ENCODE measurements at regions not wholly inside any gene's neighbourhood (a gene's known extent, or its start where the extent isn't known, plus 50 kb on each side); places are given as distances from the start of the nearest gene placed in this dataset.
"Not testable (repeated sequence)": the region's sequence is repeated elsewhere in the genome, so short reads cannot be mapped to it uniquely, and the experiment has no call there.

DNA sequence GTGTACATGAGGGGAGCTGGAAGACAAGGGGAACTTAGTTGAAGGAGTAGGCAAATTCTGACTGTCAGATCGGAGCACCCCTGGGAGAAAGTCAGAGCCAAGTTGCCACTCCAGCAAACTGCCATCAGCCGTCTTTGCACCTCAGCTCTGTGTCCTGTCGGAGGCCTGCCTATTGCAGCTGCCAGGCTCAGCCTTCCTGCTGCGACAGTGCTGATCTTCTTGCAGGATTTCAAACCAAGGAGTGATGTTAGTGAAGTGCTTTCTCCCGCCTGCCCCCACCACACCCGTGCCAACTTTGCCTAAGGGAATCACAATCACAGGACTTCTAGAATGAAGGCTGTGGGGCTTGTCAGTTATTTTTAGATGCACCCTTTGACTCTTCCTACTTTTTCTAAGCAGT, 185.3 kb downstream of the KIT start:
- DNase-seq, result no peak

DNA sequence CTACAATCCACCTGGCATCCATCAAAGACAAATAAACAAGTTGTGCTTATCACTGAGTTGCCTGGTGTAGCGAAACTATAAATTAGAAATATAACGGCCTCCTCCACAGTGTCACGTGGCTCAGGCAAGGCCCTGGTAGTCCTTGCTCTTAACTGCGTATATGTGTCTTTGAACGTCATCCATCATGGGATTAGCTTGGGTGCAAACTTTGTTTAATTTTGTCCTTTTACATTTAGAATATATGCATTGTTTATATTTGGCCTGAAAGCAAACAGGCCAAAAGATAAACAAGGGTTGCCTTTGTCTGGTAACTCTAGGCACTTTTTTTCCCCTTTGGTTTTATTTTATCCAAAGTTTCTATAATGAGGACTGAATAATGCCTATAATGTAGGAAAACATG, 184.9 kb downstream of the KIT start:
- peak in 1 of 3 experiments; percentile 44 for DNase-seq

DNA sequence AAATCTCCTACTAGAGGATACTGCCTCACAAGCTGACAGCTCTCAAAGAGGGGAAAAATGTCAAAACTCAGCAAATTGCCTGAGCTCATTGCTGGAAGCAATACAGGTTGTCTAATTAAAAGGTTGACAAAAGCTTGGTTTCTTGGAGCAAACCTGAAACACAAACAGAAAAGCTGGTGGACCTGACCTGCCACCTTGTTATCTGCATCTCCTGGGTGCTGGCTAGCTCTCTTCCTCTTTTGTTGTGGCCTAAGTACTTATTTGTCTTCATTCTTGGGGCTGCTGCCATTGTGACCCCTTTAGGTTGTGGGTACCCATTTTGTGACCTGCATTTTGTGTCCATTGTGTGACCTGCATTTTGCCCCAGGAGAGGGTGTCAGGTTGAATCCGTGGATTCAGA, 184.5 kb downstream of the KIT start:
- peak in 1 of 3 experiments; percentile 44 for DNase-seq

DNA sequence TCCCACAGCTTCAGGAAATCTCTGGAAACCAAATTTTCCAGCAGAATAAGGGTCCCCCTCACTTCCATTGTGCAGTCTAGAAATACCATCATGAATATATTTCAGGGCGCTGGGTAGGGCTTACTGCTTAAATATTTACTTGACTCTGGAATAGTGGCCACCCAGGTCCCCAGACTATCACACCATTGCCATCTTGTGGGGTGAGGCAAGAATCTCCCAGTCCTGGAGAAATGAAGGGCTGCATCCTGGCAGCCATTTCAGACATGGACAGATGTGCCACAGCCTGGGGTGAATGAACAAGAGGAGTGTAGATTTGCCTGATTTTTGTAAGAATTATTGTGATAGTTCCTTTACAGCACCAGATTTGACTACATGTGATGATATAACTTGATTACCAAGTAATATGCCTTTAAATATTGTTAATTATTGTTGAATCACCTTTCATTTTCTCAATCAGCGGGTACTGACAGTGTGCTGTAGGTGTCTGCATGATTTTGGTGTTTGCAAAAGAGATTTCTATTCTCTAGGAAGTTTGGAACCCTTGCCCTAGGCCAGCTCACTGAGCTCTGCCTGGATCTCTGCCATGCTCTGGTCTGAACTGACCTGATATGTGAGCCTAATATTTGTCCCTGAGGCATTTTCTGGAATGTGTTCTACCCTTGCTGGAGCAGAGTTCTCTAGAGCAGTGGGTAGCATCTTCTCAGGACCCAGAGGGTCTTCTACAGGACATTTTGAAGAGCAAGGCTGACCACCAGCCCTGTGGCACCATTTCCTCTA, 183.4 kb downstream of the KIT start:
- peak in 2 of 3 experiments; percentile 3 to 44 for DNase-seq

GRCh38 chr4:54840430-54840829, 182.7 kb downstream of the KIT start:
- DNase-seq, result no peak

DNA sequence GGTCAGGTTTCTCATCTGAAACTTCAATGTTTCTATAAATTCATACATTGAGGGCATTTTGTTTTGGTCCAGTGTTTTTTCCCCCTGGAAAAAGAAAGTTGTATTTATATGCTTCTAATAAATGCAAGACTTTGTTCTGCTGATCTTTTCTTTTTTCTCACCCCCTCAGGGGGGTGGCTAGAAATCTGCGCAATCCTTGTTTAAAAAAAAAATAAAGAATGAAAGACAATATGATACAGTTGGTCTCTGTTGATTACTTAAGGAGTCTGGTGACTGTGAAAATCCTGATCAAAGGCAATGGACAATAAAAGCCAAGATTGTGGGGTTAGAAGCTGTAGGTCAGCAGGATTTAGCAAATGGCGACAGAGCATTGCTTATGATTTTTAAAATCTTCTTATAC, 180.5 kb downstream of the KIT start:
- no peak for DNase-seq

- DNase-seq, result no peak
These were observed 179.9 kb downstream of the KIT start for GRCh38 chr4:54837576-54838140.

DNA sequence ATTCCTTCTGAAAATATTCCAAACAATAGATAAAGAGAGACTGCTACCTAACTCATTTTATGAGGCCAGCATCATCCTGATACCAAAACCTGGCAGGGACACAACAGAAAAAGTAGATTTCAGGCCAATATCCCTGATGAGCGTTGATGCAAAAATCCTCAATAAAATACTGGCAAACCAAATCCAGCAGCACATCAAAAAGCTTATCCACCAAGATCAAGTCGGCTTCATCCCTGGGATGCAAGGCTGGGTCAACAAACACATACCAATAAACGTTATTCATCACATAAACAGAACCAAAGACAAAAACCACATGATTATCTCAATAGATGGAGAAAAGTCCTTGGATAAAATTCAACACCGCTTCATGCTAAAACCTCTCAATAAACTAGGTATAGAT, 170.6 kb downstream of the KIT start:
- not testable (repeated sequence) for DNase-seq

GRCh38 chr4:54823616-54824015, 165.9 kb downstream of the KIT start:
- DNase-seq, result no peak

- DNase-seq, result no peak
These were observed 161.3 kb downstream of the KIT start for GRCh38 chr4:54819034-54819433.

- DNase-seq, result no peak
These were observed 160.7 kb downstream of the KIT start for GRCh38 chr4:54818481-54818880.

DNA sequence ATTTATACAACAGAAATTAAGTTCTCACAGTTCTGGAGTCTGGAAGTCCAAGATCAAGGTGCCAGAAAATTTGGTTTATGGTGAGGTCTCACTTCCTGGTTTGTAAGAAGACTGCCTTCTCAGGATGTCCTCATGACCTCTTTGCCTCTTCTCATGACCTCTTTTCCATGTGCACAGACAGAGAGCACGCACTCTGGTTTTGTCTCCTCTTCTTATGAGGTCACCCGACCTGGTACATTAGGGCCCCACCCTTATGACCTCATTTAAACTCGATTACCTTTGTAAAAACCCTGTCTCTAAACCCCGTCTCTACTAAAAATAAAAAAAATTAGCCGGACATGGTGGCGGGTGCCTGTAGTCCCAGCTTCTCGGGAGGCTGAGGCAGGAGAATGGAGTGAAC, 155.9 kb downstream of the KIT start:
- no peak for DNase-seq

- no peak for DNase-seq
These were observed 148.6 kb downstream of the KIT start for GRCh38 chr4:54806351-54806750.

- no peak for DNase-seq
These were observed 144.6 kb downstream of the KIT start for GRCh38 chr4:54802336-54802735.

- peak in 1 of 3 experiments; percentile 42 for DNase-seq
These were observed 143.2 kb downstream of the KIT start for GRCh38 chr4:54800831-54801530.

GRCh38 chr4:54794579-54794978, 136.8 kb downstream of the KIT start:
- DNase-seq, result no peak

GRCh38 chr4:54793856-54794422, 136.2 kb downstream of the KIT start:
- no peak for DNase-seq
